Calu3 (cell line): ENCODE measurements at regions not wholly inside any gene's neighbourhood (a gene's known extent, or its start where the extent isn't known, plus 50 kb on each side); places are given as distances from the start of the nearest gene placed in this dataset.

Experiments used
- BruUV-seq: library from RNA; stranded (reverse); fragments of 400-500 nt; replicated peaks from 2 replicates; lab custom pipeline; 2021; lab: Mats Ljungman, UMichigan
- CTCF ChIA-PET: fragments of 300-600 bp; sonication (Branson Sonifier 250); formaldehyde crosslinking; loops from one replicate; lab custom pipeline; 2022; ENCODE audit warnings: antibody characterized with exemption; lab: Charles Lee
- DNase-seq: peaks from one replicate; pipeline ENCODE4 v3.0.0; 2022
- H3K27ac Mint-ChIP-seq: one replicate; pipeline ENCODE4 v1.8.0; 2022; ENCODE audit warnings: mixed read lengths; ENCODE audit not compliant: unreplicated experiment
- H3K27me3 Mint-ChIP-seq: one replicate; pipeline ENCODE4 v1.8.0; 2022; ENCODE audit warnings: mixed read lengths; ENCODE audit not compliant: unreplicated experiment
- H3K36me3 Mint-ChIP-seq: one replicate; pipeline ENCODE4 v1.8.0; 2022; ENCODE audit warnings: mild to moderate bottlenecking, moderate library complexity, mixed read lengths; ENCODE audit not compliant: insufficient read depth, unreplicated experiment
- H3K4me1 Mint-ChIP-seq: one replicate; pipeline ENCODE4 v1.8.0; 2022; ENCODE audit warnings: mild to moderate bottlenecking, low read depth, mixed read lengths; ENCODE audit not compliant: unreplicated experiment
- H3K4me3 Mint-ChIP-seq: one replicate; pipeline ENCODE4 v1.8.0; 2022; ENCODE audit warnings: mild to moderate bottlenecking, low read depth, moderate library complexity, mixed read lengths; ENCODE audit not compliant: unreplicated experiment
- H3K9me3 Mint-ChIP-seq: one replicate; pipeline ENCODE4 v1.8.0; 2022; ENCODE audit warnings: low read depth, mixed read lengths; ENCODE audit not compliant: unreplicated experiment
- CTCF ChIP-seq: fragments of 200-600 bp; IDR thresholded peaks from one replicate; pipeline ENCODE4 v1.8.0; 2022; ENCODE audit warnings: antibody characterized with exemption; ENCODE audit not compliant: unreplicated experiment
- intact Hi-C: fragments of 100-400 bp; cut with micrococcal nuclease; formaldehyde crosslinking; loops from one replicate; pipeline ENCODE4 v1.10.0; 2022; ENCODE audit not compliant: unreplicated experiment

- H3K36me3 Mint-ChIP-seq, result no peaks in the 10 kb centered on the region
- H3K27ac Mint-ChIP-seq, result no peak overlapping the region
- no TSS peak for BruUV-seq
- intact Hi-C loops, result no loop called here
- no peaks in the 10 kb centered on the region for H3K27me3 Mint-ChIP-seq
- DNase-seq, result no peak
- no peaks in the 10 kb centered on the region for H3K4me1 Mint-ChIP-seq
- CTCF ChIA-PET, result no interaction called here
- H3K4me3 Mint-ChIP-seq, result no peak overlapping the region
- H3K9me3 Mint-ChIP-seq, result peaks cover 3% of the 10 kb centered on the region
- no peak for TF ChIP-seq CTCF
Observed at GRCh38 chr18:40642692-40643229, 1312.3 kb upstream of the PIK3C3 start.

GRCh38 chr18:40631319-40631718 is 1323.7 kb upstream of the PIK3C3 start:
- intact Hi-C loops, result no loop called here
- no TSS peak for BruUV-seq
- DNase-seq, result no peak
- Mint-ChIP-seq H3K27me3 (no peaks in the 10 kb centered on the region), H3K4me3 (no peak overlapping the region), H3K36me3 (no peaks in the 10 kb centered on the region), H3K4me1 (no peaks in the 10 kb centered on the region), H3K9me3 (peaks cover 9% of the 10 kb centered on the region), H3K27ac (no peak overlapping the region)
- TF ChIP-seq CTCF, result no peak
- CTCF ChIA-PET, result no interaction called here

- H3K27me3 Mint-ChIP-seq, result no peaks in the 10 kb centered on the region
- no peak for TF ChIP-seq CTCF
Observed at GRCh38 chr18:40630496-40630895, 1324.5 kb upstream of the PIK3C3 start.

GRCh38 chr18:40624959-40625358 is 1330.1 kb upstream of the PIK3C3 start:
- no peak for TF ChIP-seq CTCF
- H3K9me3 Mint-ChIP-seq, result no peaks in the 10 kb centered on the region
- H3K36me3 Mint-ChIP-seq, result no peaks in the 10 kb centered on the region
- H3K27me3 Mint-ChIP-seq, result no peaks in the 10 kb centered on the region
- H3K4me1 Mint-ChIP-seq, result no peaks in the 10 kb centered on the region
- no peak overlapping the region for H3K4me3 Mint-ChIP-seq
- intact Hi-C loops, result no loop called here
- DNase-seq, result no peak
- BruUV-seq, result no TSS peak
- H3K27ac Mint-ChIP-seq, result no peak overlapping the region
- CTCF ChIA-PET, result no interaction called here

More at GRCh38 chr18:40630496-40630895, 1324.5 kb upstream of the PIK3C3 start:
- DNase-seq, result no peak
- Mint-ChIP-seq H3K36me3 (no peaks in the 10 kb centered on the region), H3K4me1 (no peaks in the 10 kb centered on the region), H3K27ac (no peak overlapping the region), H3K9me3 (peaks cover 4% of the 10 kb centered on the region), H3K4me3 (no peak overlapping the region)
- intact Hi-C loops, result no loop called here
- BruUV-seq, result no TSS peak
- CTCF ChIA-PET, result no interaction called here
